HG02870 (cell line): ENCODE measurements at regions not wholly inside any gene's neighbourhood (a gene's known extent, or its start where the extent isn't known, plus 50 kb on each side); places are given as distances from the start of the nearest gene placed in this dataset.
A peak's percentile ranks its signal among the peaks of the same experiment; 100 is the strongest.

Source experiments
- ATAC-seq: cut with Tn5 transposase; IDR thresholded peaks from one replicate; pipeline ENCODE4 v1.9.1; 2021; ENCODE audit warnings: mild to moderate bottlenecking, moderate library complexity; ENCODE audit not compliant: unreplicated experiment

DNA sequence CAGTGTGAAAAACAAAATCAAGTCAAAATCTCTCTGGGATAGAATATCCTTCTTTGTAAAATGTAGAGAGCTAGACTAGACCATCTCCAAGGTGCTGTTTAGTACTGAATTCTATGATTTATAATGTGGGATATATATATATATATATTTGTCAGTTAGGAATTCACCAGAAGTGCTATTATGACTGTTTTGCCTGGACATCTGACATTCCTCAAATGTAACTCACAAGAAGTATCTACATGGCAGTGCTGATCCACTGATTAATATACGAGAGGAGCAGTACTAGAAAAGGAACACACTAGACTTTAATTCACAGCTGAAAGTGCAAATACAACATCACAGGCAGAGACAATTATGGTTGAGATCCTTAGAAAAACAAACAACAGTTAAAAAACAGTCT is 208.9 kb downstream of the GBA3 start:
- ATAC-seq, result no peak

DNA sequence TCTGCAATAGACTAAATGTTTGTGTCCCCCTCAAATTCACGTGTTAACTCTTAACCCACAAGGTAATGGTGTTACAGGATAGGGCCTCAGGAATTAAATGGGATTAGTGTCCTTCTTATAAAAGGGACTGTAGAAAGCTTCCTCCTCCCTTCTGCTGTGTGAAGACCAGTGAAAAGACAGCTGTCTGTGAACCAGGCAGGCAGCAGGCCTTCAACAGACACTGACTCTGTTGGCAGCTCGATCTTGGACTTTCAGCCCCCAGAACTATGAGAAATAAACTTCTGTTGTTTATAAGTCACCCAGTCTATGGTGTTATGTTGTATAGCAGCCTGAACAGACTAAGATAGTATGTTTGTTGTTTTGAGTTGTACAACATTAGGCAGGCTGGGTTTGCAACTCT is 208.1 kb downstream of the GBA3 start:
- ATAC-seq, result no peak

DNA sequence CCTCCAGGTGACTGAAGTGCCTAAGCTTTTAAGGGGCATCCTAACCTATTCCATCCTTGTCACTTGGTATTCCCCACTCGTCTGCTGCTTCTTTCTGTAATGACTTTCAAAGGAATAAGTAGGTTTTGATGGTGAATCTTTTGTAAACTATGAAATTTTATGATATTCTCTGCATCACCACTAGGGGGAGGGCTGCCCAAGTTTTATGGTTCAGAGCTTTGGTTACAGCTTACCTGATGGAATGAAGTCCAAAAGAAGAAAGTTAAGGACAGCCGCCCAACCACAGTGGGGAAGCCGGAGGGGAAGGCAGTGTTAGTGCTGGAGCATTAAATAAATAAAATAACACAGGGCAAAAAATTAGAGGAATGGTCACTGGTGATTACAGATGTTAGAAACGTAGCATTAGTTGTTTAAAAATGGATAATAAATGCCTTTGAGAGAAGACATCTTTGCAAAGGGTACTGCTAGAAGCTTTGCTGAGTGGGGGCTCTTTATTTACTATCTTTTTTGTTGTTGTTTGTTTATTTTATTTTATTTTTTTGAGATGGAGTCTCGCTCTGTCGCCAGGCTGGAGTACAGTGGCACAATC is 204.9 kb downstream of the GBA3 start:
- ATAC-seq, result peak; percentile 60

DNA sequence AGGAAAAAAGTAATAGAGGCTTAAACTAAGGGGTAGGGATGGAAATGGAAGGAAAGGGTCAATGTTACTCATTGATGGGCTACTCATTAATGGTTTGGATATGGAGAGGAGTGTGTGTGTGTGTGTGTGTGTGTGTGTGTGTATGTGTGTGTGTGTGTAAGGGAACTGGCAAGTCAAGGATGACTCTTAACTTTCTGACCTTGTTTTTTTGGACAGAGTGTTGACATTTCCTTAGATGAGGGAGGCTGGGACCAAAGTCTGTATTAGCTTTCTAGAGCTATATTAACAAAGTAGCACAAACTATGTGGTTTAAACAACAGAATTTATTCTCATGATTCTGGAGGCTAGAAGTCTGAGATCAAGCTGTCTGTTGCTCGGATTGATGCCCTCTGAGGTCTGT is 202.7 kb downstream of the GBA3 start:
- no peak for ATAC-seq

DNA sequence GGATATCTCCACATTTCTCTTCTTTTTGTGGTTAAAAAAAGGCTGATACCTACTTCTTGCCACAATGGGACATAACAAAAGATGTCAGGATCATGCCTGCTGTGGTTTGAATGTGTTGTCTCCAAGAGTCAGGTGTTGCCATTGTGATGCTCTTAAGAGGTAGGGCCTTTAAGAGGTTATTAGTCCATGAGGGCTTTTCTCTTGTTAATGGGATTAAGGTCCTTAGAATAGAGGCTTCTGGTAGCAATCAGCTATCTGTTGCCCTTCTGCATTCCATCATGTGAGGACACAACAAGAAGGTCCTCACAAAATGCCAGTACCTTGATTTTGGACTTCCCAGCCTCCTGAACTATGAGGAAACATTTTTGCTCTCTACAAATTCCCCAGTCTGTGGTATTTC is 191.4 kb downstream of the GBA3 start:
- no peak for ATAC-seq

DNA sequence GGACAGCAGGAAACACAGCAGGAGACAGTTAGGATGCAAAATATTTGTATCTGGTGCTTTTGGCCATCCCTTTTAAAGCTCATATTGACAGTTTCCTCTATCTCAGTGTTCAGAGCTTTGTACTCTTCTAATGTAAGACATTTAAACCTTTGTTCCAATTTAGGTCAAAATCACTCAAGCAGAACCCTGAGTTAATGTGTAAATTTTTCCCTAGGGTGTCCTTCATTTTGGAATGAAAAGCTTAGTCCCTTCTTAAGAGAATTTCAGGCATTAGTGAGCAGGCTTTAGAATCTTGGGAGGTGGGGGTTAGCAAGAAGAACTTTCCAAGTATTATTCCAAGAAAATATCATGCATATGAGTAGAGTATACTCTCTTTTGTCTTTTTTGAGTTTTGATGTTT is 188.7 kb downstream of the GBA3 start:
- ATAC-seq, result no peak

DNA sequence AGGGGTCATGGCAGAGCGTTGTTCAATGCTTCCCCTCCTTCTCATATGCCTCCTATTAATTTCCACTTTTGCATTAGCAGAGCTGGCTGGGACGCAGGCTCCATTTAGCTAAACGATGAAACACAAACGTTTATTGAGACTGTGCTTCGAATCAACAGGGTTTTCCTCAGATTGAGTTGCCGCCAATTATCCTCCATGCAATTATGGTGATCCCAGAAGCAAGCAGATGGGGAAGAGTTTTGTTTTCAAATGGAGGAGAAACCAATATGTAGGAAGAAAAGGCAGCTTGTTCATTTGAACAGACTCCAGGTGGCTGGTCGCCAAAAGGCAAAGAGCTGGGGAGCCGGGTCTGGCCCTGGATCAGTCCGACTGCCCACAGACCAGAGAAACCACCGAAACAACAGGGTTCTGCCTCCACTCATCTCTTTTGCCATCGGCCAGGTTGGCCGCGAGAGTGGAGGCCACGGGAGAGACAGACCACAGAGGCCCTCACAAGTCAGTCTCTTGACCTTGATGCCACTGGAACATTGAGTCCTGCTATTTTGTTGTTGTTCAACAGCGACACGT is 184.8 kb downstream of the GBA3 start:
- no peak for ATAC-seq

DNA sequence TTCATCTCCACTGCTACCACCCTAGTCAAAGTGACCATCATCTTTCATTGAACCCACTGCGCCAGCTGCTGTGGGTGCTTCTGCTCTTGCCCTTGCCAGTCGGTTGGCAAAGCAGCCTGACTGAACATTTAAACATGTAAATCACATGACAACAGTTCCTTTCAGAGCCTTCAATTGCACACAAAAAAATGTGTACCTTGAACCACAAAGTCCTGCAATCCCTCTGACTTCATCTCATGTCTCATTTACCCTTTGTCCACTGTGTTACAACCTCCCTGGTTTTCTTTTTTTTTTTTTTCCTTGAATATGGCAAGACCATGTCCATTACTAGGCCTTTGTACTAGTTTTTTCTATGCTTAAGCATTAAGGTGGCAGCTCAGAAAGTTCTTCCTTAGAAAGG is 183.5 kb downstream of the GBA3 start:
- no peak for ATAC-seq

DNA sequence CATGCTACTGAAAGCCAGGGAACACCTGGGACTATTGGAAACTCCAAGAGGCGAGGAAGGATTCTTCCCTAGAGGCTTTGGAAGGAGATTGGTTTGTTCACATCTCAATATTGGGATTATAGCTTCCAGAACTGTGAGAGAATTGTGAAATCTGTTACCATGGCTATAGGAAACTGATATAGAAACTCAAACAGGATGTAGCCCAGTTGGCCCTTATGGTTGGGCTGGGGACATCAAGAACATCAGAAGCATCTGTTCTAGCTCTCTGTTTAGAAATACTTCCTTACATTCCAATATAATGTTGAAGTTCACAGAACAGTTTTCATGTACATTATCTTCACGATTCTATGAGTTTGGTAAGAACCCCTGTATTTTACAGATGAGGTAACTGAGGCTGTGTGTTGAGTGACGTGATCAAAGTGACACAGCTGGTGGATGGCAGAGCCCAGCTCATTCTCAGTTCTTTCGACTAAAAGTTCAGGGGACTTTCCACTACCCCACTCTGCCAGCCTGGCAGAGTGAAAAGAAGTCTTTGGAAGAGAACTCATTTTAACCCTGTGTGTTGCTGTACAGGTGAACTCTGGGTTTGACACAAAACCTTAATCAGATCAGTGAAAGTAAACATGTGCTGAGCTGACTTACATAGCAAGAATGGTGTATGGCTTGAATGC is 183.0 kb downstream of the GBA3 start:
- no peak for ATAC-seq

DNA sequence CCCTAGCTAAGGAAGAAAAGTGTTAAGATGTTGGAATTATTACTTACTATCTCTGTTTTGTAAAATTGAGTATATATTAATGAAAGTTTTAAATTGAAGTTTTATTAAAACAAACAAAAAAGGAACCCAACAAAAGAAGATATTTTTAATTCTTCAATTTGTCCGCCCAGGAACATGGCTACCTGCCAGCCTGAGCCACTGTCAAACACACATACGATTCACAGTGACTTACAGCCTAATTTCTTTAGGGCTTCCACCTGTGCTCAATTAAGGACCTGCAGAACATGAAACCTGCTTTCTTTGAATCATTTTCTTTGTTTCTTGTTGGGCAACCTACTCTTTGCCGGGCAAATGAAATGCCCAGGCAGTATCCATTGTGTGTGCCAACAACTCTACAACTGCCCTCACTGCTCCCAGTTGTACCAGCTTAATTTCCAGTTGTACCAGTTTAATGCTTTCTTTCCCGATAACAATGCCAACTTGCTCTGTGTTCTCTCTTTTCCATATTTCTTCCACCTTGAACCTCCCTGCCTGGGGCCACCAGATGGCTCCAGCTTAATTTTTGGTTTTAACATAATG is 181.7 kb downstream of the GBA3 start:
- no peak for ATAC-seq

DNA sequence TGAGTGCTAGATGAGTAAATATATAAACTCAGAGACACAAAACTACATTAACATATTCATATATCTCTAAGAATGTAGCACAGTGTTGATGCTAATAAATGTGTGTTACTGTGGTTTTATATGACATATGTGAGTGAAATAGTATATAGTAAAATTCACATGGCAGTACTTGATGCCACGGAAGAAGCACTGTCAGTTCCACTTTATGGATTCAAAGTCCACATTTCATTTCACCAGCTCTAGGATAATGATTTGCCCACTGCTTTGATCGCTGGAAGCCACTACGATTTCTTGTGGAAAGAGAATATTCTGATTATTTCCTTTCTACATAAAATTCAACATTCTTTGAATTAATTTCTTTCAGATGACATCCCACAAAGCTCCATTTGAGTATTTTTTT is 181.2 kb downstream of the GBA3 start:
- ATAC-seq, result no peak

DNA sequence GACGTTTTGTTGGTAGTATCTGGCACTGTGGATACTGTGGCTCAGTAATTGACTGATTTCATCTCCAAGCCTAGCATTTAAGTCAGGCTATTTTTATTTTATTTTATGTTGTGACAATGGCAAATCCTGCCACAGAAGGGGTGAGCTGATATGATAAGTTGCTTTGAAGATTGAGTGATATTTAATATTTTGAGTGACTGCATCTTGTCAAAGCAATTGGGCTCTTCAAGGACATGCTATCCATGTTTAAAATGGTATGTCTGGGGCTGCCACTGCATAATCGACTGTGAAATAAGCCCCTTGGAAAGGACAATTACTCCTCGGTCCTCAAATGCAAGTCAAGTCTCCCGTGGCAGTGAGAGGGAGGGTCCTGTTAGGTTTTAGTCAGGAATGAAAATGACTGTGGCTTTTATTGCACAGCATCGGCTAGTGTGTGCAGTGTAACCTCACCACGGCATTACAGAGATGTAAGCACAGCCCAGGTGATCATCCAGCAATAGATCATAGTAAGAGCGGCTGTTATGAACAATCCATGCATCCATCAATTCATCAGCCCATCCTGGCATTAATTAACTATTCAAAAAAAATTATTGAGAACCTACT is 178.2 kb downstream of the GBA3 start:
- ATAC-seq, result no peak

DNA sequence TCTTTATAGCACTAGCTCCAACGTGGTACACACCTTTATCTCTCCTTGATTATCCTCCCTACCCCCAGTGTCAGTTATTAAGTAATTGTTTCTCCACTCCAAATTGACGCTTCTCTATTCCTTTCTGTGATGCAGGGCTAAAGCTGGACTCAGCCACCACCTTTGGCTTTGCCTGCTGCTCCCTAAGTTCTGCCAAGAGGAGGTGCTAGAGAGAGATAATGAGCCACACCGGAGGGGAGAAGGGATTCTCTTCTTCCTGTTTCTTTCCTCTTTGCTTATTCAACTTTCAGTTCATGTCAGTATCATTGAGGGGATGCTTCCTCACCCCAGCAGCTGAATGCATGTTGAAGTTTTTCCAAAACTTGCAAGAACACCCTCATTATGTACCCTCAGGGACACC is 176.5 kb downstream of the GBA3 start:
- no peak for ATAC-seq
